ENCODE measurements at regions not wholly inside any gene's neighbourhood (a gene's known extent, or its start where the extent isn't known, plus 50 kb on each side); places are given as distances from the start of the nearest gene placed in this dataset.
"Not testable (repeated sequence)": the region's sequence is repeated elsewhere in the genome, so short reads cannot be mapped to it uniquely, and the experiment has no call there.

GRCh38 chr3:127085576-127085975, 102.7 kb downstream of the PLXNA1 start:
- TF ChIP-seq, protein P1, sequence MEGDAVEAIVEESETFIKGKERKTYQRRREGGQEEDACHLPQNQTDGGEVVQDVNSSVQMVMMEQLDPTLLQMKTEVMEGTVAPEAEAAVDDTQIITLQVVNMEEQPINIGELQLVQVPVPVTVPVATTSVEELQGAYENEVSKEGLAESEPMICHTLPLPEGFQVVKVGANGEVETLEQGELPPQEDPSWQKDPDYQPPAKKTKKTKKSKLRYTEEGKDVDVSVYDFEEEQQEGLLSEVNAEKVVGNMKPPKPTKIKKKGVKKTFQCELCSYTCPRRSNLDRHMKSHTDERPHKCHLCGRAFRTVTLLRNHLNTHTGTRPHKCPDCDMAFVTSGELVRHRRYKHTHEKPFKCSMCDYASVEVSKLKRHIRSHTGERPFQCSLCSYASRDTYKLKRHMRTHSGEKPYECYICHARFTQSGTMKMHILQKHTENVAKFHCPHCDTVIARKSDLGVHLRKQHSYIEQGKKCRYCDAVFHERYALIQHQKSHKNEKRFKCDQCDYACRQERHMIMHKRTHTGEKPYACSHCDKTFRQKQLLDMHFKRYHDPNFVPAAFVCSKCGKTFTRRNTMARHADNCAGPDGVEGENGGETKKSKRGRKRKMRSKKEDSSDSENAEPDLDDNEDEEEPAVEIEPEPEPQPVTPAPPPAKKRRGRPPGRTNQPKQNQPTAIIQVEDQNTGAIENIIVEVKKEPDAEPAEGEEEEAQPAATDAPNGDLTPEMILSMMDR (IDR thresholded peaks at IDR 0.05; ENCODE audit: insufficient read depth, low read depth, low read length) = no peak
- ChIA-PET POLR2A (no interaction called here), CTCF (no interaction called here)
- peaks cover 2% of the 10 kb centered on the region; the same call in 1 of the 2 replicates for H3K27me3 ChIP-seq (ENCODE audit: control insufficient read depth, insufficient read depth, low read length)
- no peak overlapping the region for H3K4me3 ChIP-seq (ENCODE audit: low read depth, low read length)
- DNase-seq (ENCODE audit: low read depth) = no peak
- H3K36me3 ChIP-seq (ENCODE audit: control insufficient read depth, insufficient read depth, low read length) = no peaks in the 10 kb centered on the region

- DNase-seq (ENCODE audit: low read depth); POLR2A ChIA-PET; H3K4me3 ChIP-seq (ENCODE audit: low read depth, low read length); H3K27me3 ChIP-seq (ENCODE audit: control insufficient read depth, insufficient read depth, low read length); CTCF ChIA-PET; H3K36me3 ChIP-seq (ENCODE audit: control insufficient read depth, insufficient read depth, low read length): not testable (repeated sequence)
Measured at GRCh38 chr3:127086591-127086990, 103.7 kb downstream of the PLXNA1 start.

- ChIA-PET CTCF (no interaction called here), POLR2A (no interaction called here)
- peaks cover 2% of the 10 kb centered on the region for H3K27me3 ChIP-seq (ENCODE audit: control insufficient read depth, insufficient read depth, low read length)
- TF ChIP-seq, protein P1 (IDR thresholded peaks at IDR 0.05; ENCODE audit: insufficient read depth, low read depth, low read length) = no peak
- no peak for DNase-seq (ENCODE audit: low read depth)
- H3K36me3 ChIP-seq (ENCODE audit: control insufficient read depth, insufficient read depth, low read length) = no peaks in the 10 kb centered on the region
- H3K4me3 ChIP-seq (ENCODE audit: low read depth, low read length) = no peak overlapping the region
Measured at GRCh38 chr3:127087441-127087840, 104.5 kb downstream of the PLXNA1 start.

GRCh38 chr3:127088511-127089351, 104.2 kb upstream of the PRR23E start:
- no peak overlapping the region for H3K4me3 ChIP-seq (ENCODE audit: low read depth, low read length)
- DNase-seq (ENCODE audit: low read depth) = no peak
- no peaks in the 10 kb centered on the region for H3K36me3 ChIP-seq (ENCODE audit: control insufficient read depth, insufficient read depth, low read length)
- ChIA-PET CTCF (no interaction called here), POLR2A (no interaction called here)
- peaks cover 2% of the 10 kb centered on the region for H3K27me3 ChIP-seq (ENCODE audit: control insufficient read depth, insufficient read depth, low read length)
- TF ChIP-seq, protein P1 (IDR thresholded peaks at IDR 0.05; ENCODE audit: insufficient read depth, low read depth, low read length) = no peak

DNA sequence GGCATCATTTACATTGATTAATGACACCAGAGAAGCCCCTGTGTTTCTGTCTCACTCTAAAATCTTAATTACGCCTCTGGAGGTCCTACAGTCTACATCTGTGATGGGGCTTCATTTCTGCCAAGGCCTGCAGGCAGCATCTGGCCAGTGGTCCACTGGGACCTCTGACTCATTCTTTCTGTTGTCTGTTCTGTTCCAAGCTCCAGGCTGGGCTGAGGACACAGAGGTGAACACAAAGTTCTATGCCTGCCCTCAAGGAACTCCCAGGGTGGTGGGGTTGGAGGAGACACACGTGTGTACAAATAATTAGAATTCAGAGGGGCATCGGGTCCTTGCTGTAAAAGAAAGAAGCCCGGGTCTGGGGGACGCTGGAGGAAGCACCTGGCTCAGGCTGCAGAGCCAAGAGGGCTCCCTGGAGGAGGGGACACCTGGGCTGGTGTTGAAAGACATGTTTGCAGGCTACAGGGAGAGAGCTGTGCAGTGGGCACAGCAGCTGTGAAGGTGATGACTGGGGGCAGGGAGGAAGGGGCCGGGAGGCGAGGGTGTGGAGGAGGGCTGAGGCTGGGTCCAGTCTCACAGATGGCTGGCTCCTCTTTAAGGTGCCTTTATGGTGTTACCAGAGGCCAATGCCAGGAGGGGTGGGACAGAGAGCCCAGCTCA, 103.3 kb upstream of the PRR23E start:
- H3K4me3 ChIP-seq (ENCODE audit: low read depth, low read length) = no peak overlapping the region
- no peak for DNase-seq (ENCODE audit: low read depth)
- POLR2A ChIA-PET = no interaction called here
- no peaks in the 10 kb centered on the region for H3K36me3 ChIP-seq (ENCODE audit: control insufficient read depth, insufficient read depth, low read length)
- CTCF ChIA-PET = no interaction called here
- peaks cover 2% of the 10 kb centered on the region for H3K27me3 ChIP-seq (ENCODE audit: control insufficient read depth, insufficient read depth, low read length)
- TF ChIP-seq, protein P1 (IDR thresholded peaks at IDR 0.05; ENCODE audit: insufficient read depth, low read depth, low read length) = no peak

Measured in BJ (cell line).